NCI-H2029 (cell line): ENCODE measurements at regions not wholly inside any gene's neighbourhood (a gene's known extent, or its start where the extent isn't known, plus 50 kb on each side); places are given as distances from the start of the nearest gene placed in this dataset.
A peak's percentile ranks its signal among the peaks of the same experiment; 100 is the strongest.

Source experiments
- DNase-seq: peaks from one replicate; lab custom pipeline; 2025; lab: John Stamatoyannopoulos, UW

DNA sequence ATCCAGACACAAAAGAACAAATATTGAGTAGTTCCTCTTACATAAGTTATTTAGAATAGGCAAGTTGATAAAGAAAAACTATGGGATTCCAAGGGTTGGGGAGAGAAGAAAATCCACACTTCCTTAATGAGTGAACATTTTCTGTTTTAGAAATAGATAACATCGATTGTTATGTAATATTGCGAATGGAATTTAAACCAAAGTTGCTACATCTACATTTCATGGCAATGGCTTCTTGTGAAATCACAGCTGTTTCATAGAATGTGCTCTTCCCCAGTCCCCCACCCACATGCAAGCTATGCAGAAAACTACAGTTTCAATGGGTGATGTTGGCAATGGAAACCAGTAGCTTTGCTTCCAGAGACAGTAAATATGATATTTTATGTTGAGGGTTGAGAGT lies 1639.5 kb downstream of the SI start:
- no peak for DNase-seq

- DNase-seq, result no peak
Measured at GRCh38 chr3:163422671-163423070, 1655.6 kb downstream of the SI start.

DNA sequence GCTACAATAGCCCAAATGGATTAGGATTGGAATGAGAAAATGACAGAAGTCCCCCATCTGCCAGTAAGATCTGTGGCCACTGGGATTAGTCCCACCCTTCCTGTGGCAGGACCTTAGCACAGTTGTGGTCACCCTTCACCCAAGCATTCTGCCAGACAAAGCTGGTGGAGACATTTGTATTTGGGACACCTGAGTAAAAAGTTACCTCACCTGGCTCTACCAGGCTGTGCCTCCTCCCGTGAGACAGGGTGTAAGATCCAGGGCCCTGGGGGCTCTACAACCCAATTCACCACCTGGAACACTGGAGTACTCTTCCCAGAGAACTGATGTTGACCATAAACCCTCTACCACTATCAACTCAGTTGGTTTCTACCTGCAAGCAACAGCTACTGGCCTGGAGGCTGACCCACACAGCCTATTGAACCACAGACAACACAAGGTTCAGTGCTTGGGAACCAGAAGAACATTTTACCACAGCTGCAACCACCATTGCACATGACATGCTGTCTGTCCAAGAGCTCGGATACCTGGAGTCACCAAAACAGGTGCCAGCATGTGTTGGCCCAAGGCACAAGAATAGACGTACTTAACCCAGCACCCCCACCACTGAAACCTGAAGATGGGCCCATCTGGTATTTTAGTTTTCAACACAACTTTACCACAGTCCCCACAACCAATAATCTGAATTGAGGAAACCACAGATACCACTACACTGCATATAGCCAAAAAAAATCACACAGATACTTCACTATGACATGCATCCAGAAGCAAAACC lies 1686.7 kb downstream of the SI start:
- DNase-seq, result no peak

- no peak for DNase-seq
Measured at GRCh38 chr3:163384383-163384782, 1693.9 kb downstream of the SI start.

DNA sequence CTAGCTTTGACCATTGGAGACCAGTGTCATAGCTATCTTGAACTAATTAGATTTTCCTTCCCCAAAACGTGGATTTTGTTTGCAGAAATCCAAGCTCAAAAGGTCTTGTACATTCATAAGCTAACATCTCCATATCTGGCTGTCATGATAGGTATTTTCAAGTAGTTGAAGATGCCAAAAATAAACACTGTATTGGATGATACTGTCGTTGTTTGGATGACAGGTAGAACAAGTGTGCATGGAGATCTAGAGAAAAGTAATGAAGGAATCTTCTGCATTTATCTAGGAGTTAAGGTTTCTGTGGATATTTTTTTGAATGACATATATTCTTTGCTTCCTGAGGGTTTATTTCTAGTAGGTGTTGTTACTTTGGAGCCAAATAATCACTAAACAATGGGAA lies 1696.1 kb downstream of the SI start:
- DNase-seq, result no peak

DNA sequence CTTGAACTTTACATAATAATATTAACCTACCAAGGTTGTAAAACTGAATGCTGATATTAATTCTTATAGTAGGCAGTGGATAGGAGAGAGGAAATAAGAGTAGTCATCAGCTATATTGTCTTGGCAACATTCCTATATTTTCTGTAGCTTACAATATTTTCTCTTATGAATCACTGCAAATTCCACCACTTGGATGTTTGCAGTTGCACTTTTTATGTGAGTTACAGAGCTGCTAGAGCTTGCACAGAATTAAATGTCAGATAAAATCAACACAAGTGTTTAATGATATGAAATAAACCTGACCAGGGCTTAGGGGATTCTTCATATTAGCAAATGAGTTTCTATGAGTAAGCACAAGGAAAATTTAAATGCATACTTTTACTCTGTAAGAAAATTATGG lies 1710.1 kb downstream of the SI start:
- no peak for DNase-seq

- no peak for DNase-seq
Measured at GRCh38 chr3:163364717-163365116, 1713.6 kb downstream of the SI start.

GRCh38 chr3:163362151-163362550 lies 1716.1 kb downstream of the SI start:
- DNase-seq, result no peak

DNA sequence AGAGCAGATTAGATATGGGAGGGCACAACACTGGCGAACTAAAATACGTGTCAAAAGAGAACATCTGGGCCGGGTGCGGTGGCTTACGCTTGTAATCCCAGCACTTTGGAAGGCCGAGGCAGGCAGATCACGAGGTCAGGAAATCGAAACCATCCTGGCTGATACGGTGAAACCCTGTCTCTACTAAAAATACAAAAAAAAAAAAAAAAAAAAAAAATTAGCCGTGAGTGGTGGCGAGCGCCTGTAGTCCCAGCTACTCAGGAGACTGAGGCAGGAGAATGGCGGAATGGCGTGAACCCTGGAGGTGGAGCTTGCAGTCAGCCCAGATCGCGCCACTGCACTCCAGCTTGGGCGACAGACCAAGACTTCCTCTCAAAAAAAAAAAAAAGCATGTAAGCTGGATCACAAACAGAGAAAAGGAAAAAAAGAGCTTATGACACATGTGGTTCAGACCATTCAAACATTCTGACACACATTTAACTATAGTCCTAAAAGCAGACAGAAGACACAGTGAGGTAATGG lies 1716.9 kb downstream of the SI start:
- peak; percentile 37 for DNase-seq

DNA sequence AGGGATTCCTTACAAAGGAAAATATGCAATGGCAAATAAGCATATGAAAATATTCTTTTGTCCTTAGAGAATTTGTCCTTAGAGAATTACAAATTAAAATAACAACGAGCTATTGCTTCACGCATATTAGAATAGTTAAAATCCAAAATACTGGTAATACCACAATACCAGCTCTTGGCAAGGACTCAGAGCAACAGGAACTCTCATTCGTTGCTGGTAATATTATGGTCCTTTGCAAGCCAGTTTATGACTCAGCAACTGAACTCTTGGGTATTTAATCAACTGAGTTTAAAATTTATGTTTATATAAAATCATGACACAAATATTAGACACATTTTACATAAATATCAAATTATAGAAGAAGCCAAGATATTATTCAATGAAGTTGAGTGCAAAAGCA lies 1730.4 kb downstream of the SI start:
- DNase-seq, result no peak

GRCh38 chr3:163335429-163335828 lies 1742.9 kb downstream of the SI start:
- DNase-seq, result no peak

DNA sequence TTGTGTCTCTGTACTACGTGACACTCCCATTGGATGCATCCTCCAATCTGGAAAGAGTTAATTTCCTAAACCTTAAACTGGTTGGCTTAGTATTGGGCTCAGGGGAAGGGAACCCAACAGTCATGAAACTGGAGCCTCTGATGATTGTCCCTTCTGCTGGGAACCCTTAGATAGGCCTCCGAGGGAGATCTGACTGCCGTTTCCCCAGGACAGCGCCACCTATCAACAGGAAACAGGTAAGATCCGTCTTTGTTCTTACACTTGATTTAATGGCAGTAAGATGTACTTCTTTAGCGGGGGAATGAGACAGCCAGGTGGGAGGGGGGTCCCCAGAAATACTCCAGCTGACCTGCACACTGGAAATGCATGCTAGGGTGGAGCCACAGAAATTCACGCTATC lies 1749.6 kb downstream of the SI start:
- DNase-seq, result no peak

GRCh38 chr3:163327086-163327485 lies 1751.2 kb downstream of the SI start:
- DNase-seq, result no peak

GRCh38 chr3:163315786-163316185 lies 1762.5 kb downstream of the SI start:
- DNase-seq, result no peak

DNA sequence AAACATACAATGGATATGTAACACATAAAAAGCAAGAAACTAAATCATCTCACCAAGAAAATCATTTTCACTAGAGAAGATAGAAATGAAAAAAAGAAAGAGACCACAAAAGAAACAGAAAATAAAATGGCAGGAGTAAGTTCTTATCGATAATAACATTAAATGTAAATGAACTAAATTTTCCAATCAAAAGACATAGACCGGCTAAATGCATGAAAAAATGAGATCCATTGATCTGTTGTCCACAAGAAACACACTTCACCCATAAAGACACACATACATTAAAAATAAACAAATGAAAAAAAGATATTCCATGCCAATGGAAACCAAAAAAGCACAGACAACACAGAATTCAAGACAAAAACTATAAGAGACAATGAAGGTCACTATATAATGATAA lies 1771.9 kb downstream of the SI start:
- DNase-seq, result no peak

DNA sequence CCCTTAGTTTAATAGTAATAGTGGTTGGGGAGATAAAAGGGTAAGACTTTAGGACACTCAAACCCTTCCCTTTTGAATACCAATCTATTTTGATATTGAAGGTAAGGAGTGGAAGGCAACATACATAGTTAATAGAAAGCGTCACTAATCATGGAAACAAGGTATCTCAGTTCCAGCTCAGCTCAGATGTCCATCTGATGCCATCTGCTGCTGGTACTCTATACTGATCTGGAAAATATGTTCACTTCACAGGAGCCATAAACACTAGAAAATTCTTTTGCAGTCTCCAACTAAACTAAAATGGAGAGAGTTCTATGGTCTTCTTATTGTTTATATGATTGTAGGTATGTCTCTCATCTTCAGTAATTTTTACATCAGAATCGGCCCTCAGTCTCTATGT lies 1777.1 kb downstream of the OTOL1 start:
- DNase-seq, result no peak

- DNase-seq, result no peak
Measured at GRCh38 chr3:163266731-163267130, 1770.1 kb downstream of the OTOL1 start.

DNA sequence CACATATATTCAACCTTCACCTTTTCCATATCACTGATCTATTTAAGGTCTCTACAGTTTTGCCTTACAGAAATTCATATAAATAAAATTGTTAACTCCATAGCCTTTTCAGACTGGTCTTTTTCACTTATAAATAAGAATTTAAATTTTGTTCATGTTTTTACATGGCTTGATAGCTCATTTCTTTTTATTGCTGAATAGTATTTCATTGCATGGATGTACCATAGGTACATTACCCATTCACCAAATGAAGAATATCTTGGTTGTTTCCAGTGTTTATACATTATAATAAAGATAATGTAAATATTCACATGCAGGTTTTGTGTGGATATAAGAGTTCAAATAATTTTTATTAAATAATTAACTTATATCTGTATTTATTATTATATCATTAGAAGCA lies 1765.0 kb downstream of the OTOL1 start:
- no peak for DNase-seq

- DNase-seq, result no peak
Measured at GRCh38 chr3:163261056-163261455, 1764.4 kb downstream of the OTOL1 start.

DNA sequence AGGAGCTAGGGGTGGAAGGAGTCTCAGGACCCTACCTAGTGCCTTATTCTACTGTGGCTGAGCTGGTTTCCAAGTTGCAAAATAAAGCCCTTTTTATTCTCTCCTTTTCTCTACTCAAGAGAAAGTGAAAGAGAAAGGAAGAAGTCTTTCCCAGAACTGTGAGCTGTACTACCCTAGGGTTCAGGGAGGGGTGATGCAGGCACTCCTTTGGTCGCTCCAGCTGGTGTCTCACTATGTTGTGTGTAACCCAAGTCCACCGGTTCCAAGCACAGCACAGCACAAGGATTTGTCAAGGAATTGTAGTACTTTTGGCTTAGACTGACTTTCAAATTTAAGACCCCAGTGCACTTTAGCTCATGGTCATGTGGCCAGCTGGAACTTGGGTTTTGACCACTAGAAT lies 1721.7 kb downstream of the OTOL1 start:
- DNase-seq, result no peak

GRCh38 chr3:163213838-163214237 lies 1717.2 kb downstream of the OTOL1 start:
- no peak for DNase-seq

DNA sequence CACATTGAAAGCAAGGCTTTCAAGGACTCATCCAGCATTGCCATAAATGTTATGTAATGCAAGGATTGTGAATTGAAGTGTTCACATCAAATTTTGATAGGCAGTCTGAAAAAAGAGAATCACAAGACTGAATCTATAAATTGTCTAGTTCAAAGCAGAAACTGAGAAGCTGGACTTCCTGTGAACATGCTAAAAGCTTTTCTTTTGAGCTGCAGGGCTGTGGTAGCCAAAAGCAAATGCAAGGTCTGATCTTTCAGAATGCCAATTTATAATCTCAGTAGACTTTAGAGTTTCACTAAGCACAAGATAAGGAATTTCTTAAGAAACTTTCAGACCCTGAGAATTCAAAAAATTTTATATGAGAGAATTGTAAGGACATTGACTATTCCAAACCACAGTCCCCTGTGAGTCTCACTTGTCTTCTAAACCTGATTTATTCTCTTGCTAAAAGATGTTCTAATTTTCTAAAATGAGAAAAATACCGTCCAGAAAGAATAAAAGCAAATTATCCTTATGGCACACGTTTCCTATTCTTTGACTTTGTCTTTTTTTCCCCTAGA lies 1700.3 kb downstream of the OTOL1 start:
- no peak for DNase-seq

DNA sequence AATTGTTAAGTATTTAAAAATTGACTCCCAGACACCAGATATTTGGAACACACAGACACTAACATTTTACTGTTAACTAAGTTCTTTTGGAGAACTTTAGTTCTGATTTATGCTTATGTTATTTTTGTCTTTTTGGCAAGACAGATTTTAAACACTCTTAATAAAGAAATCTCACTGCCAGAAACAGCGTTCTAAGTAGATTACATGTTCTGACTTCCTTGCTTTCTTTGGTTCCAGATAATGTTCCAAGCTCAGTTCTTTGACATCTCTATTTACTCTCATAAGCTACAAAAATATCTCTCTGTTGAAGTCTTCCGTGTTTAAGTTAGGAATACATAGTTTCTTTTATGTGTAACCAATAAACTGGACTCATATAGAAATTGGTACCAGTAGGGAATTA lies 1699.6 kb downstream of the OTOL1 start:
- DNase-seq, result no peak
